ENCODE measurements at regions not wholly inside any gene's neighbourhood (a gene's known extent, or its start where the extent isn't known, plus 50 kb on each side); places are given as distances from the start of the nearest gene placed in this dataset.
"Not testable (repeated sequence)": the region's sequence is repeated elsewhere in the genome, so short reads cannot be mapped to it uniquely, and the experiment has no call there.

- H3K27ac ChIP-seq (replicated peaks) = no peak overlapping the region
- TF ChIP-seq SPI1 (IDR thresholded peaks at IDR 0.05; ENCODE audit: borderline replicate concordance, low read depth) = no peak
- TF ChIP-seq REST (IDR thresholded peaks at IDR 0.05; ENCODE audit: insufficient replicate concordance, low read depth) = no peak
- TF ChIP-seq GABPA (IDR thresholded peaks at IDR 0.05; ENCODE audit: low read depth) = no peak
- TF ChIP-seq CTCF (IDR thresholded peaks at IDR 0.05; ENCODE audit: insufficient read depth, low read length) = no peak
- TF ChIP-seq POLR2AphosphoS5 (IDR thresholded peaks at IDR 0.05; ENCODE audit: low read depth) = no peak
- H3K4me3 ChIP-seq (replicated peaks; ENCODE audit: insufficient read depth, low read length) = no peak overlapping the region
- no peak for DNase-seq (ENCODE audit: low read depth in 1 of 2, low spot score in 1 of 2)
- no peaks in the 10 kb centered on the region for H3K27me3 ChIP-seq (ENCODE audit: insufficient read depth, poor library complexity, severe bottlenecking)
Measured at GRCh38 chr1:181931873-181932272, 129.6 kb downstream of the ZNF648 start.

- Histone ChIP-seq H3K27me3 (ENCODE audit: insufficient read depth, poor library complexity, severe bottlenecking) (peaks cover 2% of the 10 kb centered on the region), H3K4me3 (replicated peaks; ENCODE audit: insufficient read depth, low read length) (no peak overlapping the region), H3K27ac (replicated peaks) (no peak overlapping the region)
- TF ChIP-seq POLR2AphosphoS5 (IDR thresholded peaks at IDR 0.05; ENCODE audit: low read depth) (no peak), SPI1 (IDR thresholded peaks at IDR 0.05; ENCODE audit: borderline replicate concordance, low read depth) (no peak), CTCF (IDR thresholded peaks at IDR 0.05; ENCODE audit: insufficient read depth, low read length) (no peak), REST (IDR thresholded peaks at IDR 0.05; ENCODE audit: insufficient replicate concordance, low read depth) (no peak), GABPA (IDR thresholded peaks at IDR 0.05; ENCODE audit: low read depth) (no peak)
- no peak for DNase-seq (ENCODE audit: low read depth in 1 of 2, low spot score in 1 of 2)
Measured at GRCh38 chr1:181930187-181930586, 131.3 kb downstream of the ZNF648 start.

- no peak for DNase-seq (ENCODE audit: low read depth in 1 of 2, low spot score in 1 of 2)
- Histone ChIP-seq H3K27me3 (ENCODE audit: insufficient read depth, poor library complexity, severe bottlenecking) (peaks cover 2% of the 10 kb centered on the region), H3K27ac (replicated peaks) (no peak overlapping the region), H3K4me3 (replicated peaks; ENCODE audit: insufficient read depth, low read length) (no peak overlapping the region)
- no peak for TF ChIP-seq REST (IDR thresholded peaks at IDR 0.05; ENCODE audit: insufficient replicate concordance, low read depth)
- TF ChIP-seq GABPA (IDR thresholded peaks at IDR 0.05; ENCODE audit: low read depth) = no peak
- no peak for TF ChIP-seq CTCF (IDR thresholded peaks at IDR 0.05; ENCODE audit: insufficient read depth, low read length)
- no peak for TF ChIP-seq POLR2AphosphoS5 (IDR thresholded peaks at IDR 0.05; ENCODE audit: low read depth)
- TF ChIP-seq SPI1 (IDR thresholded peaks at IDR 0.05; ENCODE audit: borderline replicate concordance, low read depth) = no peak
Measured at GRCh38 chr1:181926697-181927096, 134.8 kb downstream of the ZNF648 start.

- DNase-seq (ENCODE audit: low read depth in 1 of 2, low spot score in 1 of 2); H3K27me3 ChIP-seq (ENCODE audit: insufficient read depth, poor library complexity, severe bottlenecking); H3K4me3 ChIP-seq (replicated peaks; ENCODE audit: insufficient read depth, low read length); H3K27ac ChIP-seq (replicated peaks): not testable (repeated sequence)
Measured at GRCh38 chr1:181924034-181924433, 137.5 kb downstream of the ZNF648 start.

All from HL-60 (cell line).